CD4-positive, alpha-beta memory T cell (primary cell): ENCODE measurements at regions not wholly inside any gene's neighbourhood (a gene's known extent, or its start where the extent isn't known, plus 50 kb on each side); places are given as distances from the start of the nearest gene placed in this dataset.

Experiments used
- CTCF ChIA-PET: fragments of 350-600 bp; sonication (Branson Sonifier 250); formaldehyde crosslinking; loops from one replicate; lab custom pipeline; 2021; ENCODE audit warnings: inconsistent platforms; ENCODE audit not compliant: partially characterized antibody; lab: Charles Lee
- POLR2A ChIA-PET: fragments of 350-600 bp; sonication (Branson Sonifier 250); formaldehyde crosslinking; loops from one replicate; lab custom pipeline; 2021; ENCODE audit not compliant: partially characterized antibody; lab: Charles Lee
- DNase-seq, 5 donors: peaks; one replicate each; pipeline versions ENCODE4 v3.0.0 to v3.0.0-alpha.2; 2020 to 2022; ENCODE audit warnings: mixed read lengths in 1 of 5
- H3K27ac ChIP-seq: one replicate; pipeline ENCODE4 v1.7.0; 2013; ENCODE audit warnings: low read depth, low read length
- H3K27me3 ChIP-seq: 2 replicates; pipeline ENCODE4 v1.7.0; 2013; ENCODE audit warnings: mild to moderate bottlenecking, low read length, moderate library complexity; ENCODE audit not compliant: insufficient read depth
- H3K36me3 ChIP-seq: 2 replicates; pipeline ENCODE4 v1.7.0; 2013; ENCODE audit warnings: mild to moderate bottlenecking, low read length, moderate library complexity; ENCODE audit not compliant: insufficient read depth
- H3K4me1 ChIP-seq: 2 replicates; pipeline ENCODE4 v1.7.0; 2013; ENCODE audit warnings: mild to moderate bottlenecking, low read length, moderate library complexity; ENCODE audit not compliant: insufficient read depth
- H3K4me3 ChIP-seq, 2 donors: one replicate each; pipeline ENCODE4 v1.7.0; 2013; ENCODE audit warnings: low read length in 2 of 2, mild to moderate bottlenecking in 1 of 2
- H3K9me3 ChIP-seq, 2 donors: one replicate each; pipeline ENCODE4 v1.7.0; 2013; ENCODE audit warnings: low read length in 2 of 2, control low read depth in 1 of 2; ENCODE audit not compliant: control insufficient read depth in 1 of 2
- H3K27ac Mint-ChIP-seq, 7 donors: one replicate each; pipeline ENCODE4 v1.8.0; 2020 to 2021; ENCODE audit warnings: mixed read lengths in 7 of 7, mild to moderate bottlenecking in 6 of 7, inconsistent platforms in 3 of 7, moderate library complexity in 3 of 7
- H3K27me3 Mint-ChIP-seq, 2 donors: one replicate each; pipeline ENCODE4 v1.8.0; 2020 to 2021; ENCODE audit warnings: mixed read lengths in 2 of 2
- H3K36me3 Mint-ChIP-seq, 2 donors: one replicate each; pipeline ENCODE4 v1.8.0; 2020 to 2021; ENCODE audit warnings: mixed read lengths in 2 of 2, inconsistent platforms in 1 of 2, mild to moderate bottlenecking in 1 of 2
- H3K4me1 Mint-ChIP-seq, 4 donors: one replicate each; pipeline ENCODE4 v1.8.0; 2020 to 2021; ENCODE audit warnings: mixed read lengths in 4 of 4, mild to moderate bottlenecking in 1 of 4
- H3K4me3 Mint-ChIP-seq, 8 donors: one replicate each; pipeline ENCODE4 v1.8.0; 2020 to 2021; ENCODE audit warnings: mixed read lengths in 8 of 8, mild to moderate bottlenecking in 7 of 8, moderate library complexity in 6 of 8, inconsistent platforms in 3 of 8
- H3K9me3 Mint-ChIP-seq, 8 donors: one replicate each; pipeline ENCODE4 v1.8.0; 2020 to 2021; ENCODE audit warnings: mixed read lengths in 8 of 8, mild to moderate bottlenecking in 5 of 8, inconsistent platforms in 3 of 8, moderate library complexity in 1 of 8
- intact Hi-C: fragments of 100-400 bp; cut with micrococcal nuclease; formaldehyde crosslinking; loops from one replicate; pipeline ENCODE4 v1.15.1; 2023

DNA sequence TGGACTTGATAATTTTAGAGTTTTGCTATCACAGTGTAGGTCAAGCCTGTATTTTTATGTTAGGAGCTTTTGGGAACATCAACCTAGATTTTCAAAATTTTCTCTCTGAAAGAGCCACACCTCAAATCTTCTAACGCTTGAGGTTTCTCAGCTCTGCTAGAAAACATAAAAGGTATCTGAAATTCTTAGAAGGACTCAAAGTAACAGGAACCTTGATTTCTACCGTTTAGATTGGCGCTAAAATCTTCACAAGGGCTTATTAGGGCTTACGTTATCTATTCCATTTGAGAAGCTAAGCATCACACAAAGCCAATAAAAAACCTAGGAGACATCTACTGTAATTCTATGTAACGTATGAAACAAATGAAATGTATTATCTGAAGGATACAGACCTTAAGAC, 192.4 kb downstream of the AHR start:
- H3K27ac ChIP-seq = no peak overlapping the region
- H3K4me1 Mint-ChIP-seq = peaks cover 0 to 5% (median 0%) of the 10 kb centered on the region in 4 donors
- no peaks in the 10 kb centered on the region for H3K9me3 Mint-ChIP-seq
- no peaks in the 10 kb centered on the region for H3K36me3 ChIP-seq
- H3K27ac Mint-ChIP-seq = no peak overlapping the region
- H3K36me3 Mint-ChIP-seq = no peaks in the 10 kb centered on the region
- DNase-seq = no peak
- H3K4me1 ChIP-seq = no peaks in the 10 kb centered on the region
- CTCF ChIA-PET = no interaction called here
- intact Hi-C loops = no loop called here
- peak overlapping the region in 1 of 8 donors; percentile 54 for H3K4me3 Mint-ChIP-seq
- POLR2A ChIA-PET = no interaction called here
- H3K27me3 Mint-ChIP-seq = peaks cover 3 to 4% of the 10 kb centered on the region in 2 donors
- no peaks in the 10 kb centered on the region for H3K9me3 ChIP-seq
- no peaks in the 10 kb centered on the region for H3K27me3 ChIP-seq
- H3K4me3 ChIP-seq = no peak overlapping the region

GRCh38 chr7:17492437-17492836, 194.0 kb downstream of the AHR start:
- no peaks in the 10 kb centered on the region for H3K9me3 ChIP-seq
- POLR2A ChIA-PET = no interaction called here
- no peaks in the 10 kb centered on the region for H3K36me3 Mint-ChIP-seq
- peaks cover 1 to 3% of the 10 kb centered on the region in 2 donors for H3K27me3 Mint-ChIP-seq
- H3K27ac Mint-ChIP-seq = no peak overlapping the region
- no peaks in the 10 kb centered on the region for H3K36me3 ChIP-seq
- no peak overlapping the region for H3K27ac ChIP-seq
- peaks cover 0 to 5% (median 0%) of the 10 kb centered on the region in 4 donors for H3K4me1 Mint-ChIP-seq
- CTCF ChIA-PET = no interaction called here
- no peak overlapping the region for H3K4me3 Mint-ChIP-seq
- intact Hi-C loops = no loop called here
- no peak for DNase-seq
- H3K9me3 Mint-ChIP-seq = no peaks in the 10 kb centered on the region
- H3K4me1 ChIP-seq = no peaks in the 10 kb centered on the region
- no peak overlapping the region for H3K4me3 ChIP-seq
- H3K27me3 ChIP-seq = no peaks in the 10 kb centered on the region

DNA sequence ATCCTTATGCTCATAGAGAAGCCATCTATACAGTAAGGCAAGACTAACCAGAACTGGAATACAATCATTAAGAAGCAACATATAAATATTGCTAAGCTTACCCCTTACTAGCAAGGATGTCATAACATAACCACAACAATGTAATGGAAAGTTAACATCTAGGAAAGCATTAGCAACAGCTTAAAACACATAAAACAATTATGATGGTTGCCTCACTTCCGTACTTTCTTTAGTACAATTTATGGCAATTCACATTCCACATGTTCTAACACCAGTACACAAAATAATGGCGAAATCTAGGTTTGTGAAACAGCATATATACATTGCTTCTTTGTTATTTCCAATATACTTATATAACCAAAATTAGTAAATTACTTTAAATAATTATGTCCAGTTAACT, 195.0 kb downstream of the AHR start:
- Mint-ChIP-seq H3K9me3 (no peaks in the 10 kb centered on the region), H3K36me3 (no peaks in the 10 kb centered on the region), H3K27ac (no peak overlapping the region), H3K4me1 (peaks cover 0 to 5% (median 0%) of the 10 kb centered on the region in 4 donors), H3K4me3 (no peak overlapping the region), H3K27me3 (peaks cover 1 to 3% of the 10 kb centered on the region in 2 donors)
- POLR2A ChIA-PET = no interaction called here
- no peak overlapping the region for H3K4me3 ChIP-seq
- no peak overlapping the region for H3K27ac ChIP-seq
- no peaks in the 10 kb centered on the region for H3K4me1 ChIP-seq
- intact Hi-C loops = no loop called here
- no peaks in the 10 kb centered on the region for H3K27me3 ChIP-seq
- H3K9me3 ChIP-seq = no peaks in the 10 kb centered on the region
- no peaks in the 10 kb centered on the region for H3K36me3 ChIP-seq
- CTCF ChIA-PET = no interaction called here
- DNase-seq = no peak

DNA sequence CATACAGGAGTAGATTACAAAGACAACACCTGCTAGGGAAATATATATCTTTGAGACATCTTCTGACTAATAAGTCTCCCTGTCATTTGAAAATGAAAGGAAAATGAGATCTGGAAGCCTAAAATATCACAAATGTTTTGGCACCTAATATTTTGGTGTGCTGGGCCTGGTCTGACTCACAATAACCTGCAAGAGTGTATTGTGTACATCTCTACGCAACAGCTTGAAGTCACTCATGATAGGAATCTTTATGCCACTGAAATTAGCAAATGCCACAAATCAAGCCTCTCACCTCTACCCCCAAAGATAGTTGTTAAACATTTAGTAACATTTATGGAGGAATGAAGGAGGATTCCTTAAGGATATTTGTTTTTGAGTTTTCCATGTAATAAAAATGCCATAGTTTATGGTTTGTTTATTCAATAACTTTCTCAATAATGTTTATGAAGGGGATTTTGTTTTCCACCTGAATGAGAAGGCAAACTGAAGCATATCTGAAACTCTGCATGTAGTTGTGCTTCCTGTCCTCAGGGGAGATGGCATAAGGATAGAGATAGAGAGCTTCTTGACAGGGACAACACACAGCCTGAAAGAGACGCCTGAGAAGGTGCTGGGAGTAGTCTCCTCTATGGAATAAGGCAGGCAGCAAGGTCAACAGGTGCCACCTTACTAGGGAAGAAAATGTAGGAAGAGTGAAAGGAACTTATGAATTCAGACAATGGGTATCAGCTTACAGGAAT, 197.4 kb downstream of the AHR start:
- Histone ChIP-seq H3K27ac (no peak overlapping the region), H3K9me3 (no peaks in the 10 kb centered on the region), H3K4me3 (no peak overlapping the region), H3K4me1 (no peaks in the 10 kb centered on the region), H3K36me3 (no peaks in the 10 kb centered on the region), H3K27me3 (no peaks in the 10 kb centered on the region)
- no peaks in the 10 kb centered on the region for H3K4me1 Mint-ChIP-seq
- POLR2A ChIA-PET = no interaction called here
- H3K4me3 Mint-ChIP-seq = no peak overlapping the region
- H3K27ac Mint-ChIP-seq = peak overlapping the region in 1 of 7 donors; percentile 1
- H3K27me3 Mint-ChIP-seq = peaks cover 0 to 4% of the 10 kb centered on the region in 2 donors
- peaks cover 0 to 2% (median 0%) of the 10 kb centered on the region in 8 donors for H3K9me3 Mint-ChIP-seq
- intact Hi-C loops = no loop called here
- H3K36me3 Mint-ChIP-seq = no peaks in the 10 kb centered on the region
- CTCF ChIA-PET = no interaction called here
- DNase-seq = no peak

DNA sequence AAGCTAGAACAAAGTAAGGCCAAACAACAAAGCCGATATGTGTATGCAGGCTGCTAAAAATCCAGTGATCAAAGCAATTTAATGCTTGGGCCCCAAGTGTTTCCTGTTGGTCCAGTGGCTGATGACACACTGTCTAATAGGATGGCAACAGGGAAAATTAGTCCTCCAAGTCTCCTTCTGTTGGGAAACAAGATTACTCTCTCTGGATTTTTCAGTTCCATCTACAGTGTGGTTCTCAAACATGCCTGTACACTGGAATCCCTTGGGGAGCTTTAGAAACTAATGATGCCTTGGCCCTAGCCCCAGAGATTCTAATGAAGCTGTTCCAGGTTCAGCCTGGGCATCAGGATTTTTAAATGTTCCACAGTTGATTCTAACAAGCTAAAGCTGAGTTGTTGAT, 198.7 kb downstream of the AHR start:
- H3K27ac Mint-ChIP-seq = no peak overlapping the region
- intact Hi-C loops = no loop called here
- Histone ChIP-seq H3K4me1 (no peaks in the 10 kb centered on the region), H3K27me3 (no peaks in the 10 kb centered on the region), H3K4me3 (no peak overlapping the region), H3K9me3 (no peaks in the 10 kb centered on the region), H3K36me3 (no peaks in the 10 kb centered on the region), H3K27ac (no peak overlapping the region)
- H3K4me3 Mint-ChIP-seq = no peak overlapping the region
- no peaks in the 10 kb centered on the region for H3K36me3 Mint-ChIP-seq
- H3K9me3 Mint-ChIP-seq = peaks cover 0 to 2% (median 0%) of the 10 kb centered on the region in 8 donors
- CTCF ChIA-PET = interaction anchor here (0.7 kb wide), 1 partner anchor 9 kb away, joined by 3 read pairs; no protein-coding TSS in a partner anchor
- H3K27me3 Mint-ChIP-seq = peaks cover 0 to 4% of the 10 kb centered on the region in 2 donors
- DNase-seq = no peak
- POLR2A ChIA-PET = no interaction called here
- no peaks in the 10 kb centered on the region for H3K4me1 Mint-ChIP-seq

DNA sequence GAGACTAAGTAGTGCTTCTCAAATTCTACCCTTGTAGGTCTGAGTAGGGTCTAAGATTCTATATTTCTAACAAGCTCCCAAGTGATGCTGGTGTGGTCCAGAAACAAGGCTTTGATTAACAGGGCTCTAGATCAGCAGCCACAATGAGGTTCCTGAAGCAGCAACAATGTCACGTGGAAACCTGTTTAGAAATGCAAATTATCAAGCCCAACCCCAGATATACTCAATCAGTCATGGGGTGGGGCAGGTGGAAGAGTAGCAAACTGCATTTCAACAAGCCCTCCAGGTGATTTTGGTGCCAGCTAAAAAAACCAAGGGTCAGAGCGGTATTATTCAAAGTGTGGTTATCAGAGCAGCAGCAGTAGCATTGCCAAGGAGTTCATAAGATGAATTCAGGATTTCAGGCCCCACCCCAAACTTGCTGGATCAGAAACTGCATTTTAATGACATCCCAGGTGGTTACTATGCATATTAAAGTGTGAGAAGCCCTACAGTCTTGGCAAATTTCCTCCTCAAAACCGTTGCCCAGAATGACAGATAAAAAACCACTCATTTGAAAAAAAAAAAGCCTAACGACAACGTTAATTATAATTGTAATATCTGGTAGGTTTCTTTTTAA, 199.2 kb downstream of the AHR start:
- no peaks in the 10 kb centered on the region for H3K9me3 ChIP-seq
- Mint-ChIP-seq H3K27ac (peak overlapping the region in 1 of 7 donors; percentile 75), H3K36me3 (no peaks in the 10 kb centered on the region), H3K27me3 (peaks cover 0 to 4% of the 10 kb centered on the region in 2 donors), H3K9me3 (peaks cover 0 to 2% (median 0%) of the 10 kb centered on the region in 8 donors), H3K4me1 (no peaks in the 10 kb centered on the region), H3K4me3 (no peak overlapping the region)
- H3K27ac ChIP-seq = no peak overlapping the region
- ChIA-PET CTCF (interaction anchor here (0.7 kb wide), 1 partner anchor 8 kb away, joined by 3 read pairs; no protein-coding TSS in a partner anchor), POLR2A (no interaction called here)
- H3K36me3 ChIP-seq = no peaks in the 10 kb centered on the region
- no peaks in the 10 kb centered on the region for H3K27me3 ChIP-seq
- intact Hi-C loops = no loop called here
- no peaks in the 10 kb centered on the region for H3K4me1 ChIP-seq
- no peak overlapping the region for H3K4me3 ChIP-seq
- no peak for DNase-seq

DNA sequence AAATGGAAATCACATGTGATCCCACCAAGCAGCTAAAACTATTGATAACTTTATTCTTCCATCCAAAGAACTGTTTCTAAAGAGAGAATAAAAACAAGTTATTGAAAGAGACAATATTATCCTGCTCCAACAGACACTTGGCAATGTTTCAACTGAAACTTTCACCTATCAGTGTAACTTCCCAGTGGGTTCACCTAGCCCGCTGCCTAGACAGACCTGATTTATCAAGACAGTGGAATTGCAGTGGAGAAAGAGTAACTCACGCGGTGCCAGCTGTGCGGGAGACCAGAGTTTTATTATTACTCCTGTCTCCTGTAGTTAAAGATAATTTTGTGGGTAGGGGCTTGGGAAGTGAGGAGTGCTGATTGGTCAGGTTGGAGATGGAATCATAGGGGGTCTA, 199.8 kb downstream of the AHR start:
- H3K4me3 Mint-ChIP-seq = no peak overlapping the region
- no peak for DNase-seq
- no peak overlapping the region for H3K4me3 ChIP-seq
- ChIA-PET CTCF (no interaction called here), POLR2A (no interaction called here)
- H3K27me3 Mint-ChIP-seq = peaks cover 0 to 4% of the 10 kb centered on the region in 2 donors
- H3K27ac ChIP-seq = no peak overlapping the region
- no peaks in the 10 kb centered on the region for H3K36me3 Mint-ChIP-seq
- H3K4me1 ChIP-seq = no peaks in the 10 kb centered on the region
- H3K9me3 Mint-ChIP-seq = peaks cover 0 to 2% (median 0%) of the 10 kb centered on the region in 8 donors
- H3K4me1 Mint-ChIP-seq = no peaks in the 10 kb centered on the region
- H3K9me3 ChIP-seq = no peaks in the 10 kb centered on the region
- intact Hi-C loops = no loop called here
- H3K27me3 ChIP-seq = no peaks in the 10 kb centered on the region
- no peaks in the 10 kb centered on the region for H3K36me3 ChIP-seq
- no peak overlapping the region for H3K27ac Mint-ChIP-seq
